H9 (cell line): ENCODE measurements at regions not wholly inside any gene's neighbourhood (a gene's known extent, or its start where the extent isn't known, plus 50 kb on each side); places are given as distances from the start of the nearest gene placed in this dataset.

ENCODE experiments used
- DNase-seq: peaks from one replicate; pipeline ENCODE4 v3.0.0-alpha.2; 2017
- H2AFZ ChIP-seq: one replicate; pipeline ENCODE4 v1.6.1; 2013; ENCODE audit warnings: mild to moderate bottlenecking, low read length, control low read depth, moderate library complexity
- H2AK5ac ChIP-seq: 2 replicates; pipeline ENCODE4 v1.6.1; 2013; ENCODE audit warnings: low read length, control low read depth, mixed read lengths; ENCODE audit not compliant: insufficient read length
- H2BK120ac ChIP-seq: one replicate; pipeline ENCODE4 v1.6.1; 2013; ENCODE audit warnings: low read depth, mild to moderate bottlenecking, low read length, control low read depth, inconsistent platforms; ENCODE audit not compliant: poor library complexity, severe bottlenecking
- H2BK12ac ChIP-seq: 2 replicates; pipeline ENCODE4 v1.6.1; 2013; ENCODE audit warnings: low read length, control low read depth, mixed read lengths, low read depth; ENCODE audit not compliant: insufficient read length
- H2BK15ac ChIP-seq: 2 replicates; pipeline ENCODE4 v1.6.1; 2013; ENCODE audit warnings: low read depth, low read length, control low read depth
- H2BK20ac ChIP-seq: one replicate; pipeline ENCODE4 v1.6.1; 2013; ENCODE audit warnings: low read depth, mild to moderate bottlenecking, low read length, control low read depth, inconsistent platforms; ENCODE audit not compliant: poor library complexity, severe bottlenecking
- H2BK5ac ChIP-seq: 2 replicates; pipeline ENCODE4 v1.6.1; 2013; ENCODE audit warnings: low read length, control low read depth, mixed read lengths; ENCODE audit not compliant: insufficient read length
- H3K14ac ChIP-seq: 2 replicates; pipeline ENCODE4 v1.6.1; 2013; ENCODE audit warnings: low read length, control low read depth; ENCODE audit not compliant: insufficient read depth
- H3K18ac ChIP-seq: 2 replicates; pipeline ENCODE4 v1.6.1; 2013; ENCODE audit warnings: low read depth, mild to moderate bottlenecking, mixed read lengths, low read length, control low read depth; ENCODE audit not compliant: insufficient read length
- H3K23ac ChIP-seq: 2 replicates; pipeline ENCODE4 v1.6.1; 2013; ENCODE audit warnings: low read length, control low read depth, mixed read lengths, low read depth; ENCODE audit not compliant: insufficient read length
- H3K23me2 ChIP-seq: 2 replicates; pipeline ENCODE4 v1.6.1; 2013; ENCODE audit warnings: low read depth, mild to moderate bottlenecking, mixed read lengths, low read length, control low read depth; ENCODE audit not compliant: insufficient read length, poor library complexity, severe bottlenecking
- H3K27ac ChIP-seq: 2 replicates; pipeline ENCODE4 v1.5.1; 2013; ENCODE audit warnings: low read length, control low read depth, mixed read lengths, low read depth; ENCODE audit not compliant: insufficient read length
- H3K27me3 ChIP-seq: 2 replicates; pipeline ENCODE4 v1.6.1; 2013; ENCODE audit warnings: low read length, control low read depth, inconsistent platforms; ENCODE audit not compliant: insufficient read depth
- H3K4ac ChIP-seq: 2 replicates; pipeline ENCODE4 v1.6.1; 2013; ENCODE audit warnings: low read depth, mild to moderate bottlenecking, control low read depth, inconsistent platforms, low read length, moderate library complexity
- H3K4me1 ChIP-seq: 2 replicates; pipeline ENCODE4 v1.6.1; 2013; ENCODE audit warnings: low read length, control low read depth, inconsistent platforms; ENCODE audit not compliant: insufficient read depth
- H3K4me2 ChIP-seq: 2 replicates; pipeline ENCODE4 v1.6.1; 2013; ENCODE audit warnings: low read length, control low read depth, mixed read lengths; ENCODE audit not compliant: insufficient read length, insufficient read depth
- H3K56ac ChIP-seq: 2 replicates; pipeline ENCODE4 v1.6.1; 2013; ENCODE audit warnings: low read depth, mild to moderate bottlenecking, mixed read lengths, low read length, control low read depth; ENCODE audit not compliant: insufficient read length
- H3K79me1 ChIP-seq: 2 replicates; pipeline ENCODE4 v1.6.1; 2013; ENCODE audit warnings: low read depth, mild to moderate bottlenecking, moderate library complexity, low read length, control low read depth, inconsistent platforms; ENCODE audit not compliant: insufficient read depth, poor library complexity, severe bottlenecking
- H3K79me2 ChIP-seq: 2 replicates; pipeline ENCODE4 v1.6.1; 2013; ENCODE audit warnings: low read length, control low read depth, inconsistent platforms; ENCODE audit not compliant: insufficient read depth
- H3K9ac ChIP-seq: 2 replicates; pipeline ENCODE4 v1.6.1; 2013; ENCODE audit warnings: low read length, control low read depth, mixed read lengths; ENCODE audit not compliant: insufficient read length; ENCODE audit errors: extremely low read depth
- H3K9me3 ChIP-seq: one replicate; pipeline ENCODE4 v1.6.1; 2013; ENCODE audit warnings: low read depth, low read length, inconsistent platforms; ENCODE audit not compliant: control insufficient read depth
- H3T11ph ChIP-seq: one replicate; pipeline ENCODE4 v1.6.1; 2013; ENCODE audit warnings: mild to moderate bottlenecking, low read length, control low read depth, inconsistent platforms
- H4K20me1 ChIP-seq: one replicate; pipeline ENCODE4 v1.6.1; 2013; ENCODE audit not compliant: control insufficient read depth, insufficient read length, insufficient read depth
- H4K5ac ChIP-seq: 2 replicates; pipeline ENCODE4 v1.6.1; 2013; ENCODE audit warnings: low read depth, mild to moderate bottlenecking, mixed read lengths, low read length, control low read depth; ENCODE audit not compliant: insufficient read length
- H4K8ac ChIP-seq: replicated peaks from 2 replicates; pipeline ENCODE4 v1.6.1; 2013; ENCODE audit warnings: low read length, control low read depth, mixed read lengths, low read depth; ENCODE audit not compliant: insufficient read length
- H4K91ac ChIP-seq: 2 replicates; pipeline ENCODE4 v1.6.1; 2013; ENCODE audit warnings: low read depth, mild to moderate bottlenecking, moderate library complexity, mixed read lengths, low read length, control low read depth; ENCODE audit not compliant: insufficient read length
- H3K27ac Mint-ChIP-seq, 3 experiments: 2 replicates in 2 of 3; 3 replicates in 1 of 3; pipeline ENCODE4 v1.8.0; 2020 to 2021; ENCODE audit warnings: mixed read lengths in 3 of 3, mild to moderate bottlenecking in 1 of 3, moderate library complexity in 1 of 3
- H3K27me3 Mint-ChIP-seq: 2 replicates; pipeline ENCODE4 v1.8.0; 2021; ENCODE audit warnings: low read depth, mild to moderate bottlenecking, moderate library complexity, mixed read lengths
- H3K36me3 Mint-ChIP-seq, 3 experiments: 2 replicates in 2 of 3; 3 replicates in 1 of 3; pipeline ENCODE4 v1.8.0; 2020 to 2021; ENCODE audit warnings: low read depth in 3 of 3, mixed read lengths in 3 of 3; ENCODE audit not compliant: insufficient read depth in 1 of 3
- H3K4me1 Mint-ChIP-seq, 2 experiments: 2 replicates each; pipeline ENCODE4 v1.8.0; 2020; ENCODE audit warnings: mixed read lengths in 2 of 2
- H3K4me3 Mint-ChIP-seq, 2 experiments: 2 replicates in 1 of 2; 3 replicates in 1 of 2; pipeline ENCODE4 v1.8.0; 2020 to 2021; ENCODE audit warnings: mild to moderate bottlenecking in 2 of 2, mixed read lengths in 2 of 2, moderate library complexity in 1 of 2
- H3K9me3 Mint-ChIP-seq, 2 experiments: 2 replicates in 1 of 2; 3 replicates in 1 of 2; pipeline ENCODE4 v1.8.0; 2020; ENCODE audit warnings: mild to moderate bottlenecking in 2 of 2, mixed read lengths in 2 of 2, moderate library complexity in 1 of 2
- WGBS: extraction: QIAGEN DNeasy Blood & Tissue Kit; methylation state at CpG from one replicate; pipeline ENCODE4 v1.1.7; 2013; ENCODE audit warnings: missing lambda C conversion rate, low lambda C conversion rate, mixed read lengths; ENCODE audit not compliant: insufficient read length; ENCODE audit errors: extremely low coverage; 5-methylcytosine and 5-hydroxymethylcytosine counted together
- TF ChIP-seq, protein P1 (sequence below): fragments of 200-600 bp; sonication (generic); conservative IDR thresholded peaks from 3 replicates; pipeline ENCODE4 v1.8.0; 2021; ENCODE audit warnings: antibody characterized with exemption, mild to moderate bottlenecking

DNA sequence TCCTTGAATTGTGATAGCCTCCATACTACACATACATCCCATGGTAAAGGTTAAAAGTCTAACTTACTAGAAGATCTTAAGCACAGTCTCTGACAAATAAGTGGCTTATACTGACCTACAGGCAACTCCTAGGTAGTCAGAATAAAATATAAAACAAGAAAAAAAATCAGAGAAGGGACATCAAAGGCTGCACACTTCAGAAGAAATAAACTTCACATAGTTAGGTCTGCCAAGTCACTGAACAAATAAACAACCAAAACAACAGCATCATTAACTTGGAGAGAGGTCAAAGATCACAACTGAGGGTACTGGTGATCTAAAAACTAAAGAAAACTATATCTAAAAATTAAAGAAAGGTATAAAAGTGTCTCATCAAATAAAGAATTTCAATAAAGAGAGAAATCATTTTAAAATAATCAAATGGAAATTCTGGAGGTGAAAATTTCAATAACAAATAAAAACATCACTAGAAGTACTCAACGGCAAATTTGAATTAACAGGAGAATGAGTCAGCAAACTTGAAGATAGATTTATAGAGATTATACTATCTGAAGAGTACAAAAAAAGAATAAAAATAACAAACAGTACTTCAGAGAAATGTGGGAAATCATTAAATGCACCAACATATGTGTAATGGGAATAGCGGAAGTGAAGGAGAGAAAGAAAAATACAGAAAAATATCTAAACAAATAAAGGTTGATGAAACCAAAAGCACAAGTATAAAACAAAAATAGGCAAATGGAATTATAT is 88.0 kb upstream of the UST start:
- DNase-seq, result no peak
- Histone ChIP-seq H3K56ac (no peak overlapping the region), H4K20me1 (no peaks in the 10 kb centered on the region), H3K9ac (no peak overlapping the region), H3T11ph (no peak overlapping the region), H3K14ac (no peak overlapping the region), H3K4me1 (no peaks in the 10 kb centered on the region), H2BK12ac (no peak overlapping the region), H3K79me1 (no peaks in the 10 kb centered on the region), H3K4ac (no peak overlapping the region), H2AFZ (no peak overlapping the region), H3K23me2 (no peaks in the 10 kb centered on the region), H2BK15ac (no peak overlapping the region), H3K27me3 (no peaks in the 10 kb centered on the region), H3K27ac (no peak overlapping the region), H3K9me3 (peaks cover 13% of the 10 kb centered on the region), H3K23ac (no peak overlapping the region), H2BK5ac (no peak overlapping the region), H3K4me2 (no peak overlapping the region), H2AK5ac (no peak overlapping the region), H3K79me2 (no peaks in the 10 kb centered on the region), H2BK20ac (no peak overlapping the region), H2BK120ac (no peak overlapping the region), H4K91ac (no peak overlapping the region), H3K18ac (no peak overlapping the region), H4K8ac (no peak overlapping the region), H4K5ac (no peak overlapping the region)
- H3K9me3 Mint-ChIP-seq, result peaks cover 41 to 54% of the 10 kb centered on the region in 2 experiments
- TF ChIP-seq, protein P1, sequence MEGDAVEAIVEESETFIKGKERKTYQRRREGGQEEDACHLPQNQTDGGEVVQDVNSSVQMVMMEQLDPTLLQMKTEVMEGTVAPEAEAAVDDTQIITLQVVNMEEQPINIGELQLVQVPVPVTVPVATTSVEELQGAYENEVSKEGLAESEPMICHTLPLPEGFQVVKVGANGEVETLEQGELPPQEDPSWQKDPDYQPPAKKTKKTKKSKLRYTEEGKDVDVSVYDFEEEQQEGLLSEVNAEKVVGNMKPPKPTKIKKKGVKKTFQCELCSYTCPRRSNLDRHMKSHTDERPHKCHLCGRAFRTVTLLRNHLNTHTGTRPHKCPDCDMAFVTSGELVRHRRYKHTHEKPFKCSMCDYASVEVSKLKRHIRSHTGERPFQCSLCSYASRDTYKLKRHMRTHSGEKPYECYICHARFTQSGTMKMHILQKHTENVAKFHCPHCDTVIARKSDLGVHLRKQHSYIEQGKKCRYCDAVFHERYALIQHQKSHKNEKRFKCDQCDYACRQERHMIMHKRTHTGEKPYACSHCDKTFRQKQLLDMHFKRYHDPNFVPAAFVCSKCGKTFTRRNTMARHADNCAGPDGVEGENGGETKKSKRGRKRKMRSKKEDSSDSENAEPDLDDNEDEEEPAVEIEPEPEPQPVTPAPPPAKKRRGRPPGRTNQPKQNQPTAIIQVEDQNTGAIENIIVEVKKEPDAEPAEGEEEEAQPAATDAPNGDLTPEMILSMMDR, result no peak
- no peaks in the 10 kb centered on the region for H3K27me3 Mint-ChIP-seq
- no peaks in the 10 kb centered on the region for H3K4me1 Mint-ChIP-seq
- H3K36me3 Mint-ChIP-seq, result peaks cover 30 to 47% (median 30%) of the 10 kb centered on the region in 3 experiments
- no peak overlapping the region for H3K27ac Mint-ChIP-seq
- H3K4me3 Mint-ChIP-seq, result no peak overlapping the region
- WGBS, result no CpG with 5 or more reads among the region's 2 CpGs
